ENCODE measurements at regions not wholly inside any gene's neighbourhood (a gene's known extent, or its start where the extent isn't known, plus 50 kb on each side); places are given as distances from the start of the nearest gene placed in this dataset.

DNA sequence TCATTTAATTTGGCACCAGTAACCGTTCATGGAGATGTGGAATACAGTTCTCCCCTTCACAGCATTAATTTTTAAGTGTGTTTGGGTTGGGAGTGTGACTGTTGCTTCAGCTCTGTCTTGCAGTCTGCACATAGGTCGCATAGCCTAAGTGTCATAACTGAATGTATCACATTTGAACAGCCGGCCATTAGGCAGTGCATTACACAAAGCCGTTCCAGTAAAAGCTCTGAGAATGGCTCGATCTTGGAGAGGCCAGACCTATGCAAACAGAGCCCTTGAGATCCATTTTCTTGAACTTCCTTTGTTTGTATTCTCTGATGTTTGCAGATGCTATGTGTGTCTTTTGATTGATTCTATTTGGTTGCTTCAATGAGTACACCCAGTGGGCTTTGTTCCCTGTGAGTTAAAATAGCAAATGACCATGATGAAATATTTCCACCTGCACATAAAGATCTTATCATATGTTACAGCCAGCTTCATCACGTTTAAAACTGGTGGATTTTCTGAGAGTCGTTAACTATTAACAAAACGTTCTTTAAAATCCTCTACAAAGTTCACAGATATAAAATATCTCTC lies 1104.9 kb upstream of the SLC10A2 start:
- TF ChIP-seq POLR2A (IDR thresholded peaks at IDR 0.05) = no peak
- TF ChIP-seq, protein P1, sequence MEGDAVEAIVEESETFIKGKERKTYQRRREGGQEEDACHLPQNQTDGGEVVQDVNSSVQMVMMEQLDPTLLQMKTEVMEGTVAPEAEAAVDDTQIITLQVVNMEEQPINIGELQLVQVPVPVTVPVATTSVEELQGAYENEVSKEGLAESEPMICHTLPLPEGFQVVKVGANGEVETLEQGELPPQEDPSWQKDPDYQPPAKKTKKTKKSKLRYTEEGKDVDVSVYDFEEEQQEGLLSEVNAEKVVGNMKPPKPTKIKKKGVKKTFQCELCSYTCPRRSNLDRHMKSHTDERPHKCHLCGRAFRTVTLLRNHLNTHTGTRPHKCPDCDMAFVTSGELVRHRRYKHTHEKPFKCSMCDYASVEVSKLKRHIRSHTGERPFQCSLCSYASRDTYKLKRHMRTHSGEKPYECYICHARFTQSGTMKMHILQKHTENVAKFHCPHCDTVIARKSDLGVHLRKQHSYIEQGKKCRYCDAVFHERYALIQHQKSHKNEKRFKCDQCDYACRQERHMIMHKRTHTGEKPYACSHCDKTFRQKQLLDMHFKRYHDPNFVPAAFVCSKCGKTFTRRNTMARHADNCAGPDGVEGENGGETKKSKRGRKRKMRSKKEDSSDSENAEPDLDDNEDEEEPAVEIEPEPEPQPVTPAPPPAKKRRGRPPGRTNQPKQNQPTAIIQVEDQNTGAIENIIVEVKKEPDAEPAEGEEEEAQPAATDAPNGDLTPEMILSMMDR (IDR thresholded peaks at IDR 0.05) = no peak

Measured in lower leg skin (tissue), 3 donors.